G401 (cell line): ENCODE measurements at regions not wholly inside any gene's neighbourhood (a gene's known extent, or its start where the extent isn't known, plus 50 kb on each side); places are given as distances from the start of the nearest gene placed in this dataset.

ENCODE experiments used
- DNase-seq: peaks from one replicate; pipeline ENCODE4 v3.0.0-alpha.2; 2015; ENCODE audit warnings: low spot score
- in situ Hi-C: cut with HindIII; loops from 2 replicates; pipeline ENCODE4 v1.10.0; 2016; ENCODE audit warnings: low sequenced_read_pairs, mixed read lengths

- in situ Hi-C loops: no loop called here
- DNase-seq: no peak
These were observed 201.5 kb upstream of the GPR26 start for GRCh38 chr10:123464430-123465323.

GRCh38 chr10:123470336-123470921 is 195.7 kb upstream of the GPR26 start:
- DNase-seq: no peak
- in situ Hi-C loops: no loop called here

- no peak for DNase-seq
- in situ Hi-C loops: no loop called here
These were observed 194.3 kb upstream of the GPR26 start for GRCh38 chr10:123471811-123472210.

- no peak for DNase-seq
These were observed 193.5 kb upstream of the GPR26 start for GRCh38 chr10:123472606-123473005.

GRCh38 chr10:123474700-123475099 is 191.5 kb upstream of the GPR26 start:
- in situ Hi-C loops: no loop called here
- DNase-seq: no peak

More at GRCh38 chr10:123472606-123473005, 193.5 kb upstream of the GPR26 start:
- in situ Hi-C loops: no loop called here

- no peak for DNase-seq
- in situ Hi-C loops: no loop called here
These were observed 190.7 kb upstream of the GPR26 start for GRCh38 chr10:123475466-123475865.

GRCh38 chr10:123478116-123478515 is 188.0 kb upstream of the GPR26 start:
- in situ Hi-C loops: no loop called here
- DNase-seq: no peak

GRCh38 chr10:123479640-123480039 is 186.5 kb upstream of the GPR26 start:
- no peak for DNase-seq
- in situ Hi-C loops: no loop called here

GRCh38 chr10:123480344-123480743 is 185.8 kb upstream of the GPR26 start:
- DNase-seq: no peak
- in situ Hi-C loops: no loop called here

- DNase-seq: no peak
- in situ Hi-C loops: no loop called here
These were observed 185.3 kb upstream of the GPR26 start for GRCh38 chr10:123480845-123481244.

- DNase-seq: no peak
- in situ Hi-C loops: no loop called here
These were observed 181.4 kb upstream of the GPR26 start for GRCh38 chr10:123484722-123485121.

- in situ Hi-C loops: no loop called here
These were observed 180.7 kb upstream of the GPR26 start for GRCh38 chr10:123485341-123485960.

GRCh38 chr10:123488436-123488835 is 177.7 kb upstream of the GPR26 start:
- DNase-seq: no peak
- in situ Hi-C loops: no loop called here

More at GRCh38 chr10:123485341-123485960, 180.7 kb upstream of the GPR26 start:
- no peak for DNase-seq

- in situ Hi-C loops: no loop called here
These were observed 174.8 kb upstream of the GPR26 start for GRCh38 chr10:123491364-123491763.

GRCh38 chr10:123492016-123492415 is 174.1 kb upstream of the GPR26 start:
- DNase-seq: no peak
- in situ Hi-C loops: no loop called here

More at GRCh38 chr10:123491364-123491763, 174.8 kb upstream of the GPR26 start:
- no peak for DNase-seq

- in situ Hi-C loops: no loop called here
- no peak for DNase-seq
These were observed 171.8 kb upstream of the GPR26 start for GRCh38 chr10:123494301-123494808.

GRCh38 chr10:123496375-123496774 is 169.8 kb upstream of the GPR26 start:
- in situ Hi-C loops: no loop called here
- DNase-seq: no peak

- in situ Hi-C loops: no loop called here
- DNase-seq: no peak
These were observed 169.0 kb upstream of the GPR26 start for GRCh38 chr10:123496996-123497660.

- in situ Hi-C loops: no loop called here
- DNase-seq: no peak
These were observed 166.0 kb upstream of the GPR26 start for GRCh38 chr10:123500110-123500509.
